ENCODE measurements at regions not wholly inside any gene's neighbourhood (a gene's known extent, or its start where the extent isn't known, plus 50 kb on each side); places are given as distances from the start of the nearest gene placed in this dataset.
"Not testable (repeated sequence)": the region's sequence is repeated elsewhere in the genome, so short reads cannot be mapped to it uniquely, and the experiment has no call there.

DNA sequence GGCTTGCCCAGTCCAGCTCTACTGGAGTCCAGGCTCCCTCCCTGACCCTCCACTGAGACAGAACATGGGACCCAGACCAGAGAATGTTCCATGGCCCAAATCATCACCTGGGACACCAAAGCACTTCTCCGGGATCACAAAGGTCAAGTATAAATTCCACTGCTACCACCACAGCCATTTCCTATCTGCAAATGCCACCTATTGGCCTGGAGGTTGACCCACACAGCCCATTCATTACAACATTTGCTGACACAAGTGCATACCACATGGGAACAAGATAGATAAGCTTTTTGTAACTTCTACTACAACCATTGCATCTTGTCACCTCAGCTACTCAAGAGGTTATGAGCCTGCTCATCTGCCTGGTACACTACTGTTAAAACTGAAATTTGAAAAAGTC lies 126.8 kb upstream of the NECTIN3 start:
- no peak for DNase-seq (ENCODE audit: low spot score)

- no peak for DNase-seq (ENCODE audit: low spot score)
Observed at GRCh38 chr3:110946810-110947209, 124.8 kb upstream of the NECTIN3 start.

- not testable (repeated sequence) for DNase-seq (ENCODE audit: low spot score)
Observed at GRCh38 chr3:110949194-110949593, 122.4 kb upstream of the NECTIN3 start.

DNA sequence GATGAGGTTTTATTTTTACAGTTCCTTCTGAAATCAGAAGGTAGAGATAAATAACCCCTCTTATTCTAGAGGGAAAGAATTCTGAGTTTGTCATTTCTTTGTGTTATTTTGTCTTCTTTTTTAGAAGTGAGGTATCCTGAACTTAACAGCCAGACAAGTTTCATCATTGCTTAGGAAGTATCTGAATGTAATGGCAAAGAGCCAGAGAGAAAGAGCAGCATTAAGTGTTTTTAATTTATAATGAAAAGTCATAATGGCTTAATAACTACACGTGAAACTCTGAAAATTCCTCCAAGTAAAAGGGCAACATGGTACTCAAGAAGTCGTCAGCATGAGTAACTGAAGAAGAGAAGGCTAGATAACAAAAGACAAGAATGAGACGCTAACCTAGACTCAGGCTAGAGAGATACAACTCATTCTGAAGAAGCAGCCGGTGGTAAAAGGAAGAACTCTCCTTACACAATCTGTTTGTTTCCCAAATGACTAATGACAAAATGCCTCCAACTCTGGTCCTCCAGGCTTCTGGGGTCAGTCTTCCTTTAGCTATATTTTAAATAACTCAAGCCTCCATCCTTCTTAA lies 116.2 kb upstream of the NECTIN3 start:
- DNase-seq (ENCODE audit: low spot score) = no peak

GRCh38 chr3:110956081-110956480 lies 115.5 kb upstream of the NECTIN3 start:
- no peak for DNase-seq (ENCODE audit: low spot score)

GRCh38 chr3:110957247-110958025 lies 114.2 kb upstream of the NECTIN3 start:
- DNase-seq (ENCODE audit: low spot score) = no peak

DNA sequence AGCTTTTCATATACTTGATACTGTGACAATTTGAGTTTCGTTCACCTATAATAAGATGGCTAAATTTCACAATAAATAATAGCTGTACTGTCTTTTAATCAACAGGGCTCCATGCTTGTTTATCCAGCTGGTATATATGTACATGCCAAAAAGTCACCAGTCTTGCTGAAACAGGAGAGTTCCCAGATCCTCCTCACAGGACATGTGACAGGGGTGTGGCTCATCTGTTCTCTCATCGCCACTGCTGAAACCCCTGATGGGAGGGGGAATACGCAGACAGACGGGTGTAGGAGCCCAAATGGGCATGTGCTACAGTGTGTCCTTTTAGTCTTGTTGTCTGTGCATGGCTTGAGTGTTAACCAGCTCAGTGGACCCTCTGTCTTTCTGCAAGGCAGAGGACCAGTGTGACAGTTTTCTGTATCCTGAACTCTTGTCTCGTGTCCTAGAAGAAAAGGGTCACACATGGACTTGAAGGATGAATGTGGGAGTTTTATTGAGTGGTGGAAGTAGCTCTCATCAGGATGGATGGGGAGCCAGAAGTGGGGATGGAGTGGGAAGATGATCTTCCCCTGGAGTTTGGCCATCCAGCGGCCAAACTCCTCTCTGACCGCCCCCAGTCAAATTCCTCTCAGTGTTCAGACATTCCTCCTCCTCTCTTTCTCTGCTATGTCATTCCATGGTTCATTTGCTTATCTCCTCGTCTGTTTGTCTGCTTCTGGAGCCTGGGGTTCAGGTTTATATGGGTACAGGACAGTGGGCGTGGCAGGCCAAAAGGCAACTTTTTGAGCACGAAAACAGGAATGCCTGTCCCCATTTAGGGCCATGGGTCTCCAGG lies 113.1 kb upstream of the NECTIN3 start:
- DNase-seq (ENCODE audit: low spot score) = no peak

GRCh38 chr3:110965976-110966375 lies 105.6 kb upstream of the NECTIN3 start:
- no peak for DNase-seq (ENCODE audit: low spot score)

DNA sequence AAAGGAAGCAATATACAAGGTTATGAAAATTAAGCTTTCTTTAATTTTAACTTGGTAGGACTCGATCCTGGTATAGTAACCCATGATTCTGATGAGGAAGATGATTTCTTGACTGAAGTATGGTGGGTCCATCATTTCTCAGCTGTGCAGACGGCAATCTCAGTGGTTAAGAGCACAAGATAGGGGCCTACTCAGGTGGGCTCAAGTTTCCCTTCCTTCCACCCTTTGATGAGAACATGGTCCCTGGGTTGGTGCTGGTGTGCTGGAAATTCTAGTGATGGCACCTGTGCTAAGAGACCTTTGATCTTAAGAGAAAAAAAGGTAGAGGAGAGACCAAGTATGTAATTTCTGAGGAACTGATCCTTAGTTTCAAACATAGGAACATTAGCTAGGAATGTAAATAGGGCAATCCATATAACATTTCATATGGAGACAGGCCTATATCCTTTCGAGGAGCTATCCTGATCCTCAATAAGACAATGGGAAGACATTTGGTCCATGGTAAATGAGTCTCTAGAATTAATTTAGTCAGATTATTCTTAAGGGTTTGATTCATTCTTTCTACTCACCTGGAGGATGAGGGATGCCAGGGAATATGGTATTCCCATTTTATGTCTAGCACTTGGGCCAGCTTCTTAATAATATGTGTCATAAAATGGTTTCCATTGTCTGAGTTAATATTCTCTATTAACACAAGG lies 104.5 kb upstream of the NECTIN3 start:
- no peak for DNase-seq (ENCODE audit: low spot score)

DNA sequence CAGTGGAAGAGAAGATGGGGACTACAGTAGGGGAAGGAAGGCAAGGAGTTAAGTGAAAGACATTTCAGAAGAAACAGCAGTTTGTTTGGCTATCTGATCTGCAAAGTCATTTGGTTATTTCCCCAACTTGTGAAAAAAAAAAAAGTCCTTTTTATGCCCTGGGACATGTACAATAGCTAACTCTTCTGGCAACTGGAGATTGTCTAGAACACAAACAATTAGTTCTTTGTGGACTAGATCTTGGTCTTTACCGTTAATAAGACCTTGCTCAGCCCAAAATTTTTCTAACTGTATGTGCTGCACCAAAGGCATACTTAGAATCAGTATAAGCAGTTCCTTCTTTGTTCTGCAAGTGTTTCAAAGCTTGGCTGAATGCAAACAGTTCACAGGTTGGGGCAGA lies 103.5 kb upstream of the NECTIN3 start:
- no peak for DNase-seq (ENCODE audit: low spot score)

- no peak for DNase-seq (ENCODE audit: low spot score)
Observed at GRCh38 chr3:110969229-110970211, 102.1 kb upstream of the NECTIN3 start.

- no peak for DNase-seq (ENCODE audit: low spot score)
Observed at GRCh38 chr3:110971010-110971601, 100.5 kb upstream of the NECTIN3 start.

DNA sequence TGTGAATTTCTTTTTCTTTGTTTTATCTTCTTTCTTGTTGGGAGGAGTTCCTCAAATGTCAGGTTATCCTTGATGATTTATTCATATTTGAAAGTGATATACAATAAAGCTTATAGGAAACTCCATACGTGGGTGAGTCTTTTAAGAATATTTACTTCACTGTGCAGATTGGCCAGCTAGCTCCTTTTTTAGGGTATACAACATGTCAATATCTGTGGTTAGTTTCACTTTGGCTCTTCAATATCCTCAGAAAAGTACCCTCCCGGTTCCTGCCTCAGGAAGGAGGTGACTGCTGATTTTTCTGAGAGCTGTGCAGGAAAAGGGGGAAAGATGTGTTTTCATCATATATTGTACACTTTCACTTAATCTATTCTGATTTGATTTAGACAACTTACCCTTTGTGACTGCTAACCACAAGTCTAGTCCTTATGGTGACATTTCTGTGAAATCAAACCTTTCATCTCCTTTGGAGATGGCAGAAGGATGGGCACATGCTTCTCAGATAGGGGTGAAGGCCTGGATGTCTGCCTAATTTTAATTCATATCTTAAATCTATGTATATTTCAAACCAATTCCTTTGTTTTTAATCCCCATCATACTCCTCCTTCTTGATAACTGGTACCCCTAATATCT lies 98.2 kb upstream of the NECTIN3 start:
- no peak for DNase-seq (ENCODE audit: low spot score)

- no peak for DNase-seq (ENCODE audit: low spot score)
Observed at GRCh38 chr3:110974902-110975301, 96.7 kb upstream of the NECTIN3 start.

DNA sequence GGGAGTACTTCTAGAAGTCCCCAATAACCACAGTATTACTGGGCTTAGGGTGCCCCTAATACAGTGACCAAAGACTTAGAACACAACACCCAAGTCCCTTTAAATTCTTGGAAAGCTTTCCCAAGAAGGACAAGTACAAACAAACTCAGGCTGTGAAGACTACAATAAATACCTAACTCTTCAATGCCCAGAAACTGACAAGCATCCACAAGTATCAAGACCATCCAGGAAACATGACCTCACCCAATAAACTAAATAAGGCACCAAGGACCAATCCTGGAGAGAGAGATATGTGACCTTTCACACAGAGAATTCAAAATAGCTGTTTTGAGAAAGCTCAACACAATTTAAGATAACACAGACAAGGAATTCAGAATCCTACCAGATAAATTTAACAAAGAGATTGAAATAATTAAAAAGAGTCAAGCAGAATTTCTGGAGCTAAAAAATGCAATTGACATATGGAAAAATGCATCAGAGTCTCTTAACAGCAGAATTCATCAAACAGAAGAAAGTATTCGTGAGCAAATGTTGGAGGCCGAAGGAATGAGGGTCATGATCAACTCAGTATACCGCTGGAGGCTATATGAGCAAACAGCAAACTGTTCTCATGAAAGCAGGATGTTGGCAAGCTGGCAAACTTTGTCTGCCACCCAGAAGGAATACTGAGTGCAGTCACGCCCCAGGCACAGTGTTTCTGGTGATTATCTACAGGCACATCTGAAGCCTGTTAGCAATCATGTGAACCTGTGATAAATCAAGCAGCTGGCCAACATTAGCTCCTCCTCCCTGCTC lies 87.0 kb upstream of the NECTIN3 start:
- no peak for DNase-seq (ENCODE audit: low spot score)

GRCh38 chr3:110989446-110989845 lies 82.2 kb upstream of the NECTIN3 start:
- no peak for DNase-seq (ENCODE audit: low spot score)

- no peak for DNase-seq (ENCODE audit: low spot score)
Observed at GRCh38 chr3:110995461-110996231, 76.0 kb upstream of the NECTIN3 start.

GRCh38 chr3:110998766-110999165 lies 72.8 kb upstream of the NECTIN3 start:
- DNase-seq (ENCODE audit: low spot score) = not testable (repeated sequence)

DNA sequence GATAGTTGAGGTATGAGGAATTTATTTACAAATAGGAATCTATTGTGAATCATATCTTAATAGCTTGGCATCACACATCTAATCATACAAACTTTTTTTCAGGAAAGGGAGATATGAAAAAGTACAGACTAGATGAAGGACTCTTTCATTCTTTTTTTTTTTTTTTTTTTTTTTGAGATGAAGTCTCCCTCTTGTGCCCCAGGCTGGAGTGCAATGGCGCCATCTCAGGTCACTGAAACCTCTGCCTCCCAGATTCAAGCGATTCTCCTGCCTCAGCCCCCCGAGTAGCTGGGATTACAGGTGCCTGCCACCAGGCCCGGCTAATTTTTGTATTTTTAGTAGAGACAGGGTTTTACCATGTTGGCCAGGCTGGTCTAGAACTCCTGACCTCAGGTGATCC lies 65.1 kb upstream of the NECTIN3 start:
- not testable (repeated sequence) for DNase-seq (ENCODE audit: low spot score)
